HL-60 (cell line): ENCODE measurements at regions not wholly inside any gene's neighbourhood (a gene's known extent, or its start where the extent isn't known, plus 50 kb on each side); places are given as distances from the start of the nearest gene placed in this dataset.

Source experiments
- DNase-seq, 2 experiments: peaks; one replicate each; pipeline ENCODE4 v3.0.0-alpha.2; 2010 to 2020; ENCODE audit warnings: low read depth in 1 of 2, low spot score in 1 of 2
- H3K27ac ChIP-seq: fragments of 250-450 bp; sonication (Bioruptor Pico); replicated peaks from 2 replicates; pipeline ENCODE4 v1.5.1; 2020; ENCODE audit warnings: mild to moderate bottlenecking, moderate library complexity
- H3K27me3 ChIP-seq: fragments of 250-450 bp; sonication (Bioruptor Pico); 2 replicates; pipeline ENCODE4 v1.5.1; 2021; ENCODE audit warnings: mild to moderate bottlenecking, moderate library complexity; ENCODE audit not compliant: insufficient read depth, poor library complexity, severe bottlenecking
- H3K4me3 ChIP-seq: replicated peaks from 2 replicates; pipeline ENCODE4 v1.5.1; 2011; ENCODE audit warnings: mild to moderate bottlenecking, control low read depth, low read length; ENCODE audit not compliant: insufficient read depth
- CTCF ChIP-seq: IDR thresholded peaks from one replicate; pipeline ENCODE4 v1.5.1; 2011; ENCODE audit warnings: low read length, control low read depth, inconsistent platforms; ENCODE audit not compliant: insufficient read depth
- GABPA ChIP-seq: IDR thresholded peaks from 2 replicates; pipeline ENCODE4 v1.6.1; 2012; ENCODE audit warnings: low read depth
- POLR2AphosphoS5 ChIP-seq: IDR thresholded peaks from 2 replicates; pipeline ENCODE4 v1.6.1; 2012; ENCODE audit warnings: low read depth
- REST ChIP-seq: IDR thresholded peaks from 2 replicates; pipeline ENCODE4 v1.6.1; 2012; ENCODE audit warnings: low read depth; ENCODE audit not compliant: insufficient replicate concordance
- SPI1 ChIP-seq: IDR thresholded peaks from 2 replicates; pipeline ENCODE4 v1.6.1; 2012; ENCODE audit warnings: low read depth, mild to moderate bottlenecking, borderline replicate concordance

- Histone ChIP-seq H3K27me3 (peaks cover 3% of the 10 kb centered on the region), H3K27ac (no peak overlapping the region), H3K4me3 (no peak overlapping the region)
- TF ChIP-seq GABPA (no peak), REST (no peak), POLR2AphosphoS5 (no peak), CTCF (no peak), SPI1 (no peak)
- no peak for DNase-seq
Measured at GRCh38 chr5:9838916-9839315, 208.8 kb upstream of the TAS2R1 start.

GRCh38 chr5:9834871-9835770 lies 205.0 kb upstream of the TAS2R1 start:
- DNase-seq, result no peak
- no peak overlapping the region for H3K27ac ChIP-seq
- TF ChIP-seq POLR2AphosphoS5, result no peak
- no peak for TF ChIP-seq REST
- no peak for TF ChIP-seq SPI1
- TF ChIP-seq CTCF, result no peak
- no peak for TF ChIP-seq GABPA
- no peaks in the 10 kb centered on the region for H3K27me3 ChIP-seq
- no peak overlapping the region for H3K4me3 ChIP-seq

- no peak overlapping the region for H3K4me3 ChIP-seq
- TF ChIP-seq SPI1, result no peak
- no peak for TF ChIP-seq GABPA
- TF ChIP-seq POLR2AphosphoS5, result no peak
- no peak for TF ChIP-seq CTCF
- TF ChIP-seq REST, result no peak
- no peak for DNase-seq
- no peaks in the 10 kb centered on the region for H3K27me3 ChIP-seq
- H3K27ac ChIP-seq, result no peak overlapping the region
Measured at GRCh38 chr5:9833871-9834270, 203.7 kb upstream of the TAS2R1 start.
